A549 (cell line): ENCODE measurements at regions not wholly inside any gene's neighbourhood (a gene's known extent, or its start where the extent isn't known, plus 50 kb on each side); places are given as distances from the start of the nearest gene placed in this dataset.

Experiments
- ATAC-seq, 2 experiments: fragments of 200-7000 bp in 1 of 2; fragments of >200 bp in 1 of 2; cut with Nextera tagmentation in 1 of 2; cut with Tn5 transposase in 1 of 2; 3 replicates each; pipeline versions ENCODE4 v1.8.0 to v1.9.1; 2018 to 2020; ENCODE audit warnings: mild to moderate bottlenecking in 1 of 2, moderate library complexity in 1 of 2
- CTCF ChIA-PET: fragments of 300-600 bp; sonication (Branson Sonifier 250); formaldehyde crosslinking; extraction: SDS; loops from one replicate; lab custom pipeline; 2021; ENCODE audit warnings: antibody characterized with exemption, inconsistent platforms; lab: Yijun Ruan, JAX
- POLR2A ChIA-PET: fragments of 350-600 bp; formaldehyde crosslinking; extraction: SDS; loops from one replicate; lab custom pipeline; 2021; ENCODE audit warnings: antibody characterized with exemption, inconsistent platforms; lab: Yijun Ruan, JAX
- DNase-seq, 2 experiments: peaks; one replicate each; pipeline versions ENCODE4 v3.0.0 to v3.0.0-alpha.2; 2011 to 2016; ENCODE audit warnings: low read depth in 1 of 2, low spot score in 1 of 2
- FAIRE-seq: peaks from 2 replicates; lab custom pipeline; 2011; peaks lifted over from hg19 to GRCh38; lab: Jason Lieb, UNC
- H3K27ac ChIP-seq, 2 experiments: fragments of >200 bp; sonication (Bioruptor Twin); formaldehyde crosslinking; 3 replicates each; pipeline ENCODE4 v1.5.1; 2016 to 2017
- H3K4me1 ChIP-seq: fragments of >200 bp; sonication (Bioruptor Twin); formaldehyde crosslinking; 3 replicates; pipeline ENCODE4 v1.6.1; 2016
- H3K4me2 ChIP-seq: fragments of >200 bp; sonication (Bioruptor Twin); formaldehyde crosslinking; 3 replicates; pipeline ENCODE4 v1.6.1; 2016
- H3K4me3 ChIP-seq: fragments of >200 bp; sonication (Bioruptor Twin); formaldehyde crosslinking; 3 replicates; pipeline ENCODE4 v1.5.1; 2016
- H3K9me3 ChIP-seq: fragments of >200 bp; sonication (Bioruptor Twin); formaldehyde crosslinking; 3 replicates; pipeline ENCODE4 v1.6.1; 2016
- ATOH8 ChIP-seq: fragments of 250-450 bp; sonication (Bioruptor Pico); IDR thresholded peaks from 2 replicates; pipeline ENCODE4 v1.5.0; 2020; ENCODE audit warnings: low read depth, mild to moderate bottlenecking, moderate library complexity
- CEBPB ChIP-seq, 2 experiments: fragments of >200 bp in 1 of 2; sonication (Bioruptor Twin) in 1 of 2; formaldehyde crosslinking in 1 of 2; IDR thresholded peaks; 2 replicates each; pipeline ENCODE4 v1.6.1; 2012 to 2016
- CHD2 ChIP-seq: fragments of 150-350 bp; IDR thresholded peaks from 2 replicates; pipeline ENCODE4 v1.6.1; 2014; ENCODE audit warnings: low read length; ENCODE audit not compliant: partially characterized antibody
- CHD4 ChIP-seq: fragments of 200-600 bp; sonication (generic); IDR thresholded peaks from 2 replicates; pipeline ENCODE4 v1.6.1; 2016; ENCODE audit warnings: antibody characterized with exemption, mild to moderate bottlenecking, borderline replicate concordance
- EHF ChIP-seq: fragments of 250-450 bp; sonication (Bioruptor Pico); IDR thresholded peaks from 2 replicates; pipeline ENCODE4 v1.5.0; 2020; ENCODE audit warnings: mild to moderate bottlenecking
- EP300 ChIP-seq, 2 experiments: fragments of >200 bp; sonication (Bioruptor Twin); formaldehyde crosslinking; IDR thresholded peaks; 2 replicates in 1 of 2; 3 replicates in 1 of 2; pipeline ENCODE4 v1.6.1; 2016 to 2017
- ESRRA ChIP-seq: fragments of 150-350 bp; IDR thresholded peaks from 2 replicates; pipeline ENCODE4 v1.6.1; 2014; ENCODE audit warnings: mild to moderate bottlenecking, low read length, borderline replicate concordance
- HDAC2 ChIP-seq: fragments of 200-600 bp; sonication (generic); IDR thresholded peaks from 2 replicates; pipeline ENCODE4 v1.6.1; 2016
- HOXA7 ChIP-seq: fragments of 250-450 bp; sonication (Bioruptor Pico); IDR thresholded peaks from 2 replicates; pipeline ENCODE4 v1.5.0; 2020; ENCODE audit warnings: mild to moderate bottlenecking, moderate library complexity
- HOXB13 ChIP-seq: fragments of 250-450 bp; sonication (Bioruptor Pico); IDR thresholded peaks from 2 replicates; pipeline ENCODE4 v1.5.0; 2020; ENCODE audit warnings: low read depth, mild to moderate bottlenecking, moderate library complexity
- JUN ChIP-seq, 2 experiments: fragments of >200 bp; sonication (Bioruptor Twin); formaldehyde crosslinking; IDR thresholded peaks; 2 replicates in 1 of 2; 3 replicates in 1 of 2; pipeline ENCODE4 v1.6.1; 2016 to 2017
- JUNB ChIP-seq: fragments of >200 bp; sonication (Bioruptor Twin); formaldehyde crosslinking; IDR thresholded peaks from 2 replicates; pipeline ENCODE4 v1.6.1; 2016
- KDM1A ChIP-seq: fragments of 200-600 bp; sonication (generic); IDR thresholded peaks from 2 replicates; pipeline ENCODE4 v1.6.1; 2016; ENCODE audit warnings: low read depth, mild to moderate bottlenecking
- KDM5A ChIP-seq: fragments of 200-600 bp; sonication (generic); IDR thresholded peaks from 2 replicates; pipeline ENCODE4 v1.6.1; 2016; ENCODE audit warnings: antibody characterized with exemption, mild to moderate bottlenecking
- MAX ChIP-seq: IDR thresholded peaks from 2 replicates; pipeline ENCODE4 v1.6.1; 2012
- MAZ ChIP-seq: fragments of 150-350 bp; IDR thresholded peaks from 2 replicates; pipeline ENCODE4 v1.6.1; 2014; ENCODE audit warnings: antibody characterized with exemption, low read depth, low read length, borderline replicate concordance
- PHF8 ChIP-seq: fragments of 200-600 bp; sonication (generic); IDR thresholded peaks from 2 replicates; pipeline ENCODE4 v1.6.1; 2016; ENCODE audit warnings: low read depth, mild to moderate bottlenecking, antibody characterized with exemption, moderate library complexity, borderline replicate concordance
- POLR2A ChIP-seq: IDR thresholded peaks from 2 replicates; pipeline ENCODE4 v1.6.1; 2012; ENCODE audit warnings: mild to moderate bottlenecking, low read length
- RFX5 ChIP-seq: fragments of 450-650 bp; IDR thresholded peaks from 2 replicates; pipeline ENCODE4 v1.7.1; 2014; ENCODE audit warnings: antibody characterized with exemption, mild to moderate bottlenecking, moderate library complexity
- SMC3 ChIP-seq: fragments of >200 bp; sonication (Bioruptor Twin); formaldehyde crosslinking; IDR thresholded peaks from 3 replicates; pipeline ENCODE4 v1.6.1; 2018; ENCODE audit warnings: inconsistent platforms
- USF2 ChIP-seq: fragments of 450-650 bp; IDR thresholded peaks from 2 replicates; pipeline ENCODE4 v1.6.1; 2014; ENCODE audit warnings: antibody characterized with exemption
- ZSCAN20 ChIP-seq: fragments of 250-450 bp; sonication (Bioruptor Pico); IDR thresholded peaks from 2 replicates; pipeline ENCODE4 v1.8.0; 2022; ENCODE audit warnings: mild to moderate bottlenecking, moderate library complexity
- WGBS: methylation state at CpG from one replicate; pipeline ENCODE4 v1.1.6; 2017; ENCODE audit errors: missing lambda C conversion rate; 5-methylcytosine and 5-hydroxymethylcytosine counted together
- TF ChIP-seq, protein P1 (sequence below): fragments of >200 bp; sonication (Bioruptor Twin); formaldehyde crosslinking; IDR thresholded peaks from 2 replicates; pipeline ENCODE4 v1.6.1; 2016
- TF ChIP-seq, protein P2 (sequence below): fragments of 200-600 bp; sonication (generic); IDR thresholded peaks from 2 replicates; pipeline ENCODE4 v1.6.1; 2016; ENCODE audit warnings: antibody characterized with exemption, mild to moderate bottlenecking, moderate library complexity

GRCh38 chr11:41935241-41935640, 475.8 kb upstream of the LRRC4C start (continued):
- TF ChIP-seq, protein P1, sequence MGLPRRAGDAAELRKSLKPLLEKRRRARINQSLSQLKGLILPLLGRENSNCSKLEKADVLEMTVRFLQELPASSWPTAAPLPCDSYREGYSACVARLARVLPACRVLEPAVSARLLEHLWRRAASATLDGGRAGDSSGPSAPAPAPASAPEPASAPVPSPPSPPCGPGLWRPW: no peak
- no peak for TF ChIP-seq HOXB13 (CRISPR knock-in tag)
- TF ChIP-seq HDAC2: no peak
- no peak for TF ChIP-seq MAX
- TF ChIP-seq KDM1A: no peak
- TF ChIP-seq ESRRA: no peak
- no peak for TF ChIP-seq EP300 (IDR thresholded peaks at IDR 0.05)

DNA sequence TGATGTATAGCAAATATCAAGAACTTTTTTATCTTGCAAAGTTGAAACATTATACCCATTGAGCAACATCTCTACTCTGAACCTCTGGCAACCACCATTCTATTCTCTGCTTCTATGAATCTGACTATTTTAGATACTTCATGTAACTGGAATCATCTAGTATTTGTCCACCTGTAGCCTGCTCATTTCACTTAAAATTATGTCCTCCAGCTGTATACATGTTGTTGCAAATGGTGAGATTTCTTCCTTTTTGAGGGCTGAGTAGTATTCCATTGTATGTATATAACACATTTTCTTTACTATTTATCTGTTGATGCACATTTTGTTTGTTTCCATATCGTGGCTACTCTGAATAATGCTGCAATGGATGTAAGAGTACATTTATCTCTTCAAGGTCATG, 476.3 kb upstream of the LRRC4C start:
- Histone ChIP-seq H3K4me2 (no peak overlapping the region), H3K9me3 (peaks cover 5% of the 10 kb centered on the region; the same call in 1 of the 3 replicates), H3K4me3 (no peak overlapping the region), H3K4me1 (no peaks in the 10 kb centered on the region), H3K27ac (no peak overlapping the region)
- ATAC-seq (no peak), FAIRE-seq (no peak), DNase-seq (no peak)
- TF ChIP-seq EHF (CRISPR knock-in tag) (no peak), KDM5A (no peak), PHF8 (no peak), MAZ (no peak), MAX (no peak), JUNB (no peak), EP300 (IDR thresholded peaks at IDR 0.05) (no peak), ATOH8 (CRISPR knock-in tag) (no peak)
- CTCF ChIA-PET: no interaction called here
- WGBS: 0% methylated on average over 1 of the region's 1 CpG
- POLR2A ChIA-PET: no interaction called here

DNA sequence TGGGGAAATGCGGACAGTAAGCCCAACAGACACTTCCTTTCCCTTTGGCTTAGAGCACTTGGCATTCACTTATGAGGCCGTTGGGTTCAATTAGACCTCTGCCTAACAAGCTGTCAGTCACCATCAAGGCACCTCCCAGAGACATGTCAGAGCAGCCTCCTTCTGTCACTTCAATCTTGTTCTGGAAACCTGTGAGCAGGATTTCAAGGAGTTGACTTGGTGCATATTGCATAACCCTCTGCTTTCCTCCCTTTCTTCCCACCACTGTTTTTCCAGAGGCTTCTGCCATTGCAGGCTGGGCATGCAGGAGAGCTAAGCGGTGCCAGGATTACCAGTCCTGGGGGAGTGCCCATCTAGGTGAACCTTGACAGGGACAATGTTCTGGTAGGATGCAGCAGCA, 484.2 kb upstream of the LRRC4C start:
- H3K27ac ChIP-seq: no peak overlapping the region
- no peak overlapping the region for H3K4me3 ChIP-seq
- 5% methylated on average over 3 of the region's 3 CpGs for WGBS
- no peaks in the 10 kb centered on the region for H3K4me1 ChIP-seq
- no peak overlapping the region for H3K4me2 ChIP-seq
- FAIRE-seq (no peak), ATAC-seq (no peak), DNase-seq (no peak)
- no peaks in the 10 kb centered on the region for H3K9me3 ChIP-seq
- POLR2A ChIA-PET: no interaction called here
- TF ChIP-seq CHD2 (no peak), USF2 (no peak), HOXA7 (CRISPR knock-in tag) (no peak), CHD4 (no peak), JUN (IDR thresholded peaks at IDR 0.05) (no peak), ESRRA (no peak), KDM5A (no peak), CEBPB (IDR thresholded peaks at IDR 0.05) (no peak), POLR2A (no peak), RFX5 (no peak), ZSCAN20 (CRISPR knock-in tag) (no peak), SMC3 (no peak)
- TF ChIP-seq, protein P2, sequence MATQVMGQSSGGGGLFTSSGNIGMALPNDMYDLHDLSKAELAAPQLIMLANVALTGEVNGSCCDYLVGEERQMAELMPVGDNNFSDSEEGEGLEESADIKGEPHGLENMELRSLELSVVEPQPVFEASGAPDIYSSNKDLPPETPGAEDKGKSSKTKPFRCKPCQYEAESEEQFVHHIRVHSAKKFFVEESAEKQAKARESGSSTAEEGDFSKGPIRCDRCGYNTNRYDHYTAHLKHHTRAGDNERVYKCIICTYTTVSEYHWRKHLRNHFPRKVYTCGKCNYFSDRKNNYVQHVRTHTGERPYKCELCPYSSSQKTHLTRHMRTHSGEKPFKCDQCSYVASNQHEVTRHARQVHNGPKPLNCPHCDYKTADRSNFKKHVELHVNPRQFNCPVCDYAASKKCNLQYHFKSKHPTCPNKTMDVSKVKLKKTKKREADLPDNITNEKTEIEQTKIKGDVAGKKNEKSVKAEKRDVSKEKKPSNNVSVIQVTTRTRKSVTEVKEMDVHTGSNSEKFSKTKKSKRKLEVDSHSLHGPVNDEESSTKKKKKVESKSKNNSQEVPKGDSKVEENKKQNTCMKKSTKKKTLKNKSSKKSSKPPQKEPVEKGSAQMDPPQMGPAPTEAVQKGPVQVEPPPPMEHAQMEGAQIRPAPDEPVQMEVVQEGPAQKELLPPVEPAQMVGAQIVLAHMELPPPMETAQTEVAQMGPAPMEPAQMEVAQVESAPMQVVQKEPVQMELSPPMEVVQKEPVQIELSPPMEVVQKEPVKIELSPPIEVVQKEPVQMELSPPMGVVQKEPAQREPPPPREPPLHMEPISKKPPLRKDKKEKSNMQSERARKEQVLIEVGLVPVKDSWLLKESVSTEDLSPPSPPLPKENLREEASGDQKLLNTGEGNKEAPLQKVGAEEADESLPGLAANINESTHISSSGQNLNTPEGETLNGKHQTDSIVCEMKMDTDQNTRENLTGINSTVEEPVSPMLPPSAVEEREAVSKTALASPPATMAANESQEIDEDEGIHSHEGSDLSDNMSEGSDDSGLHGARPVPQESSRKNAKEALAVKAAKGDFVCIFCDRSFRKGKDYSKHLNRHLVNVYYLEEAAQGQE: no peak
- CTCF ChIA-PET: interaction anchor here (0.5 kb wide), 1 partner anchor 73 kb away, joined by 3 read pairs; no protein-coding TSS in a partner anchor
